GM12892 (cell line): ENCODE measurements at regions not wholly inside any gene's neighbourhood (a gene's known extent, or its start where the extent isn't known, plus 50 kb on each side); places are given as distances from the start of the nearest gene placed in this dataset.

Experiments
- DNase-seq: peaks from one replicate; pipeline ENCODE4 v3.0.0; 2011; ENCODE audit not compliant: insufficient read length
- FAIRE-seq: peaks from 2 replicates; lab custom pipeline; 2011; peaks lifted over from hg19 to GRCh38; lab: Jason Lieb, UNC
- POLR2A ChIP-seq: IDR thresholded peaks from 2 replicates; pipeline ENCODE4 v1.6.1; 2011; ENCODE audit warnings: low read depth, low read length, control low read depth
- POLR2AphosphoS5 ChIP-seq: IDR thresholded peaks from 2 replicates; pipeline ENCODE4 v1.6.1; 2011; ENCODE audit warnings: low read depth, low read length, control low read depth
- TAF1 ChIP-seq: IDR thresholded peaks from 2 replicates; pipeline ENCODE4 v1.6.1; 2011; ENCODE audit warnings: low read depth, mild to moderate bottlenecking, control low read depth, low read length, borderline replicate concordance

DNA sequence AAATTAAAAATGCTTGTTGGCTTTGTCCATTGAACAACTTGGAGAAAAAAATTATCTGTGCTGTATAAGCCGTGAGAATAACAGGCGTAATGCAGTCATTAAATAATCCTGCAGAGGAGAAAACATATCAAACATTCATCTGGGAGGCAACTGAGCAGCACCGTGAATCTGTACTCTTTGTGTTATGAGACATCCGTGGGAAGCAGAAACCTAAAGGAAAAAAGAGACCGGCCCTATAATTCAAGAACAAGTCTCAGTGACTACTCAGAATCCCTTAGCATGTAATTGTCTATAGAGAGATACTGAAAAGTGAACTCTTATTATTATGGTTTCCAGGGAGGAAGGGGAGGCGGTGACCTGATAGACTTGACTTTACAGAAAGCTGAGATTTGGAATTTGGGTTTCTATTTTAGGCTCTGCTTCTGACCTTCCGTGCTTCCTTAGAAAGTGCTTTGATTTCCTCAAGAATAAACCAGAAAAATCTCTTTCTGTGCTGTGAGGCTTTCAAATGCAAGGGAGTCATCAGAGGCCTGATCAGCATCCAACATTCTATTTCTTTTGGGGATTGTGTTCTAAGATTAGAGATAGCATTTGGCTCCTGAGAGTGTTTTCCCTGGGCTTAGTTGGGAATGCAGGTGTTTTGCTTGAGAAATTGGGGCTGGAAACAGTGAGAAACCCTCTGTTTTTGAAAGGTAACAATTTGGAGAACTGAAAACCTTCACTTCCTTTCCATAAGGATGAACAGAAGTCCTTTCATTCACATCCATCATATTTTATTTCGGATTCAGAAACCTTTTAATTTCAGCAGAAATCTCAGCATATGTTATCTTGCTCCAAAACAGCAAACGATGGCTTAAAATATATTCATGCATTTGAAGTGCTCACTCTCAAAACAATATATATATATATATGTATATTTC is 296.7 kb downstream of the CSNK1G3 start:
- DNase-seq (no peak), FAIRE-seq (no peak)
- TF ChIP-seq TAF1 (no peak), POLR2A (no peak), POLR2AphosphoS5 (no peak)

DNA sequence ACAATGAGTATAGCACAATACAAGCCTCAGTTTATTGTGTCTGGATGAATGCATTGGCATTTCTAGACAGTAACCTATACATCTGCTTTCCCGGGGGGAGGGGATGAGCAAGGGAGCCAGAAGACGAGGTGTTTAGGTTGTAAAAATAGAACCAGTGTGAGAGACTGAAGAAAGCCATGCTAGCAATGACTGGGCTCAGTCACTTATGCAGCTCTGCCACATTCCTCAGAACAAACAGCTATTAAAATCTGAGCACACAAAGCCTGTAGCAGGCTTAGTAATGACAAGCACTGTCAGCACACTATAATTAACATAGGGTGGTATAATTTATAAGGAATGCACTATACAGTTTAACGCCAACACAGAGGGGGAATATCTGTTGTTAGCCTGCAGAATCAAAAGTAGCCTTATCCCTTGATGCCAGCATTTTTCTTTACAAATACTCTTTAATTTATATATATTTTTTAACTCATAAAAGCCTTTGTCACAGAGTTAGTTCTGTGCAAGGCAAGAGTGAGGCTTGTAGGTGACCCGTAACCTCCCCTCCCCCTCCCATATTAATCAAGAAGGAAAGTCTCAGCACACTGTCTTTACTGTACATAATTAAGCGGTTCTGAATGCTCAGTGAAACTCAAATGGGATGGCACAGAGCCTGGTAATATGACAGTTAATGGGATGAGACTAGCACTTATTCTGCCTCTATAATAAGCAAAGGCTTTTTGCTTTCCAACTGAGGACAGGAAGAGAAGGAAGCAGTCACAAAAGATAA is 295.4 kb downstream of the CSNK1G3 start:
- no peak for DNase-seq

DNA sequence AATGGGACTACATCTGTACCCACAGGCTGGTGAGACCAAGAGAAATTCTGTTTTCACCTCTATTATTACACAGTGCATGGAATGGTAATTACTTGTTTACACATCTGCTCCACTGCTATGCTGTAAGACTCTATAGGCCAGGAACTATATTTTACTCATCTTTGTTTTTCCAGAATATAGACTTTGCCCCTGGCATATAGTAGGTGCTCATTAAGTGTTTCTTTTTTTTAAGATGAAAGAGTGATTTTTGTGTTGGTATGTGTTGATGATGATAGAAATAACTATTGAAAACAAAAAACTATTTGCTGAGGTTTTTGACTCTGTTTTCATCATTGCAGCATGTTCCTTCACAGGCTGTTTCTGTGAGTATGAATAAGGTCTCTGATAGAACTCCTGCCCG is 294.7 kb downstream of the CSNK1G3 start:
- DNase-seq (no peak), FAIRE-seq (no peak)
- TF ChIP-seq POLR2A, result no peak
- TF ChIP-seq TAF1, result no peak
- no peak for TF ChIP-seq POLR2AphosphoS5

More for the DNA sequence above, 295.4 kb downstream of the CSNK1G3 start:
- FAIRE-seq, result no peak
- no peak for TF ChIP-seq POLR2A
- no peak for TF ChIP-seq POLR2AphosphoS5
- TF ChIP-seq TAF1, result no peak

GRCh38 chr5:123805300-123805699 is 293.3 kb downstream of the CSNK1G3 start:
- DNase-seq (no peak), FAIRE-seq (no peak)
- TF ChIP-seq POLR2A, result no peak
- no peak for TF ChIP-seq POLR2AphosphoS5
- no peak for TF ChIP-seq TAF1

DNA sequence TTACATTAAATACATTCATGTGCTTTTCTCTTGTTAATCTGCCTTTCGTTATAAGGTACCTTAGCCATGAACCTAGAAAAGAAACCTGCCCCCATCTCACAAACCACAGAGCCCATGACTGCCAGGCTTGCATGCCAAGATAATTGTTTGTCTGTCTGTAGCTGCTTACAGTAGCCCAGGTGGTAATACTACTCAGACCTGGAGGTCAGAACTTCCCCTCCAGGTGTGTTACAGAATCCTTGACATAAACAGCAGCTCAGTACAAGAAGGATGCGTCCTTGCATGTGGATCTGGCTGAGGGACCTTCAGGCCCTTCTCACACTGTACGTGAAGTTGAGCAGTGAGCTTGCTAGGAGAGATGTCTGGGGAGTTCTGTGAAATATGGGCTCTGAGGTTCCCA is 291.4 kb downstream of the CSNK1G3 start:
- FAIRE-seq (no peak), DNase-seq (no peak)
- TF ChIP-seq POLR2AphosphoS5 (no peak), TAF1 (no peak), POLR2A (no peak)

GRCh38 chr5:123802298-123802951 is 290.4 kb downstream of the CSNK1G3 start:
- FAIRE-seq, result no peak
- no peak for DNase-seq
- TF ChIP-seq POLR2AphosphoS5 (no peak), POLR2A (no peak), TAF1 (no peak)

DNA sequence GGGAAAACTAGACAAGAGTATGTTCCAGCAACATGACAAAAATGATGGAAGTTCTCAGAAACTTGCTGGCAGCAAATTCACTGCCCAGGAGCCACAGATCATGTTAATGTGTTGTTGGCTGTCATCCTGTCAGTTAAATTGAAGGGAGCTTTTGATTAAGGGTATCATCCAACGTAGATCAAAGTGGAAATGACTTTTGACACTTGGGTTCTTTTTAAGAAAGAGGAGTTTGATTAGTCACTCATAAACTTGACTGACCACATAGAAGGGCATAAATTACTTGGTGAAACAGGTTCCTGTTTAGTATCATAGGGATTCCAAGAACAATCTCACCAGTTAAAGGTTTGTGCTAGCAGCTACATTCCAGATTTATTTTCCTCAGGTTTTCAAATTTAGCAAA is 288.7 kb downstream of the CSNK1G3 start:
- TF ChIP-seq POLR2A (no peak), TAF1 (no peak), POLR2AphosphoS5 (no peak)
- no peak for DNase-seq
- FAIRE-seq, result no peak

DNA sequence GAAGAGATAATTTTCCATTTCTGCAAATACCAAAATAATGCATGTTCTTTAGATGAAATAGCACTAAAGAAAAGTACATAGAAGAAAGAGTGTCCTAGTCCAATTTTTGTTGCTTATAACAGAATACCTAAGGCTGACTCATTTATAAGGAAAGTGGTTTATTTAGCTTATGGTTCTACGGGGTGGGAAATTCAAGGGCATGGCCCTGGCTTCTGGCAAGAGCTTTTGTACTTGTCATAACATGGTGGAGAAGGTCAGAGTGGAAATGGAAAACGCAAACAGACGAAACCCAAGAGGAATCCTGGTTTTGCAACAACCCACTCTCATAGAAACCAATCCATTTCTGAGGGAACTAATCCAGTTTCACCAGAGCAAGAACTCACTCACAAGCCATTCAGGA is 283.7 kb downstream of the CSNK1G3 start:
- DNase-seq (no peak), FAIRE-seq (no peak)
- TF ChIP-seq POLR2AphosphoS5, result no peak
- TF ChIP-seq TAF1, result no peak
- no peak for TF ChIP-seq POLR2A

- no peak for TF ChIP-seq TAF1
These were observed 278.2 kb downstream of the CSNK1G3 start for GRCh38 chr5:123790226-123790625.

GRCh38 chr5:123787635-123788034 is 275.7 kb downstream of the CSNK1G3 start:
- FAIRE-seq (no peak), DNase-seq (no peak)
- TF ChIP-seq POLR2AphosphoS5 (no peak), POLR2A (no peak), TAF1 (no peak)

More at GRCh38 chr5:123790226-123790625, 278.2 kb downstream of the CSNK1G3 start:
- no peak for FAIRE-seq
- DNase-seq, result no peak

DNA sequence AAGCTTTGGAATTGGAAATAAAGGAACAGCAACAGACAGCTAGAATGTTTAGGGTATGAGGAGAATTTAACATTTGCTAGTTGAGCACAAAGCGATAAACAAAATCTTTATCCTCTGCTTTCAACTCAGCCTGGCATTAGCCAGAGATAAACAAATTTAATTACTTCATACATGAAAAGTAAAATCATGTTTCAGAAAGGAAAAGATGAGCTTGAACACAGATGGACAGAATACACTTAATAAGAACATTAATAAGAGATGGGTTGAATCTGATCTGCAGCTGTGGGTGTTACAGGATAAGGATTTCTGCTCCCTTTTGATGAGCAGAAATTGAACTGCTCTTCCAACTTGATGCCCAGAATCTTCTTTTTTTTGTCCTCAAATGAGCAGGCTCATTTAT is 275.2 kb downstream of the CSNK1G3 start:
- TF ChIP-seq TAF1, result no peak
- no peak for TF ChIP-seq POLR2A
- TF ChIP-seq POLR2AphosphoS5, result no peak
- DNase-seq (no peak), FAIRE-seq (no peak)

DNA sequence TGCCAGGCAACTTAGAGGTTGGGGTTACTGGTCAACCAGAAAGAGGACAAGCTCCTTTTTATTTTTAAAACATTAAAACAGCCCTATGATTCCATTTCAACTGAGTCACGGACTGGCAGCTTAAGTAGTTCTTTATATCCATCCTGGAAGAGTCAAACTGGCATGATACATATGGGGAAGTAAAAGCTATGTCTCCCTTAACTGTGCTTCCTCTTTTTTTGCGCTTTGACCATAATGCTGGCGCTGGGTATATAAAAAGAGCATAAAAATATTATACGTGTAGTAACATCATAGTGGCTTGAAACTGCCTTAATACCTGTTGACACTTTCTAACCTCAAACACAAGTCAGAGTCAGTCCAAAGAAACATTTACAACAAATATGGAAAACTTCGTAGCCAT is 274.4 kb downstream of the CSNK1G3 start:
- FAIRE-seq, result no peak
- no peak for DNase-seq
- no peak for TF ChIP-seq TAF1
- TF ChIP-seq POLR2A, result no peak
- no peak for TF ChIP-seq POLR2AphosphoS5

DNA sequence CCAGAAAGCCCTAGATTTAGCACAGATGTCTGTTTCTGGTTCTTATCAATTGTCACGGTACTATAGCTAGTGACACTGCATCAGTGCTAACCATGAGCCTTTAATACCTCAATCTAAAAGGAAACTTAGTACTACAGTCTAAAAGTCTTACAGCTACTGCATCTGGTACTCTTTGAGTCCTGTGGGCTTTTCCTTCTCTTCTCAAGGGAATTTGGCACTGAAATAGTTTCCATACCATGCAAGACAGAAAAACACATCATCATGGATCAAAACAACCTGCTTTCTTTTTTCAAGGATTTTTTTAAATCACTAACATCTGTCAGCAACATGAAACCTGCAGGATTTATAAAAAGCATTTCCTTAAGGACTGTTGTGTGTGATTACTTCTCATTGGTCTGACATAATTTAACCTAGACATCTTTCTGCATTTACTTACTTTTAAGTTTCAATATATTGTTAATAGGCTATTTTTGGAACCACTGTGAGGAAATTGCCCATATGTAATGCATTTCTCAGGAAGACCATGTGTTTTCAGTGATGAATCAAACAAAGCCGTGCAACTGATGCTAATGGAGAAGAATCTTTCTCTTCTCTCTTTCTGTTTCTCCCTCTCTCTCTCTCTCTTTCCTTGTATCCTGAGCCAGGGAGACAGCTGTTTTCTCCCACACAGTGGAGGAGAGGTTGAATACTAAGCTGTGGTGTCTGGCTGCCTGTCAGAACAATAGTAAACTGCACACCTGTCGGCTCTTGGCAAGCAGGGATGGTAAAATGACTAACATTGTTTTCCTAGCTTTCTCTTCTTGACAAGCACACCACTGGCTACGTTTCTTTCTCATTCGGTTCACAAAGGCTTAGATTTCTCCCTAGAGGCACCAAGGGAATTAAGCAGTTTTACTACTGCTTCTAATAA is 273.4 kb downstream of the CSNK1G3 start:
- TF ChIP-seq POLR2AphosphoS5 (no peak), POLR2A (no peak), TAF1 (no peak)
- DNase-seq, result no peak
- no peak for FAIRE-seq
